B cell (primary cell): ENCODE measurements at regions not wholly inside any gene's neighbourhood (a gene's known extent, or its start where the extent isn't known, plus 50 kb on each side); places are given as distances from the start of the nearest gene placed in this dataset.

Experiments used
- ATAC-seq: fragments of 200-7000 bp; cut with Tn5 transposase; one replicate; pipeline ENCODE4 v1.10.0; 2021; ENCODE audit warnings: low read depth, mild to moderate bottlenecking, moderate number of reproducible peaks, moderate library complexity
- CTCF ChIA-PET: fragments of 350-600 bp; sonication (Branson Sonifier 250); formaldehyde crosslinking; loops from one replicate; lab custom pipeline; 2021; ENCODE audit warnings: antibody characterized with exemption, inconsistent platforms; lab: Charles Lee
- POLR2A ChIA-PET: fragments of 350-600 bp; sonication (Branson Sonifier 250); formaldehyde crosslinking; loops from one replicate; lab custom pipeline; 2021; ENCODE audit warnings: antibody characterized with exemption; lab: Charles Lee
- DNase-seq: peaks from one replicate; pipeline ENCODE4 v3.0.0; 2013
- H2AFZ ChIP-seq: 2 replicates; pipeline ENCODE4 v1.6.1; 2012; ENCODE audit warnings: mild to moderate bottlenecking, low read depth, low read length; ENCODE audit not compliant: insufficient read depth, poor library complexity, severe bottlenecking
- H3K27ac ChIP-seq, 2 donors: 1 replicate in 1 of 2; 2 replicates in 1 of 2; pipeline ENCODE4 v1.5.1; 2012 to 2013; ENCODE audit warnings: low read length in 2 of 2, mild to moderate bottlenecking in 2 of 2, moderate library complexity in 1 of 2
- H3K27me3 ChIP-seq, 4 experiments: fragments of 200-600 bp in 1 of 4; sonication (generic) in 1 of 4; replicated peaks in 1 of 4; 1 replicate in 2 of 4; 2 replicates in 2 of 4; pipeline versions ENCODE4 v1.6.1 to v1.7.0; 2013 to 2016; ENCODE audit warnings: low read length in 3 of 4, mild to moderate bottlenecking in 2 of 4, mixed read lengths in 1 of 4, moderate library complexity in 1 of 4; ENCODE audit not compliant: insufficient read depth in 4 of 4, control insufficient read depth in 3 of 4; ENCODE audit errors: control extremely low read depth in 1 of 4
- H3K36me3 ChIP-seq, 2 experiments: replicated peaks in 1 of 2; 1 replicate in 1 of 2; 2 replicates in 1 of 2; pipeline versions ENCODE4 v1.6.1 to v1.7.1; 2013; ENCODE audit warnings: low read length in 1 of 2; ENCODE audit not compliant: insufficient read depth in 2 of 2, control insufficient read depth in 1 of 2; ENCODE audit errors: control extremely low read depth in 1 of 2, extremely low read depth in 1 of 2
- H3K4me1 ChIP-seq, 2 donors: fragments of 200-600 bp in 1 of 2; sonication (generic) in 1 of 2; 1 replicate in 1 of 2; 2 replicates in 1 of 2; pipeline versions ENCODE4 v1.5.1 to v1.6.1; 2013 to 2017; ENCODE audit warnings: low read length in 2 of 2; ENCODE audit not compliant: control insufficient read depth in 2 of 2, insufficient read depth in 2 of 2
- H3K4me2 ChIP-seq: replicated peaks from 2 replicates; pipeline ENCODE3; 2012; ENCODE audit warnings: mild to moderate bottlenecking, low read depth, low read length; ENCODE audit not compliant: poor library complexity, severe bottlenecking
- H3K4me3 ChIP-seq, 5 experiments: fragments of 200-600 bp in 1 of 5; sonication (generic) in 1 of 5; 1 replicate in 3 of 5; 2 replicates in 2 of 5; pipeline versions ENCODE4 v1.5.1 to v1.7.0; 2011 to 2016; ENCODE audit warnings: low read length in 4 of 5, mild to moderate bottlenecking in 4 of 5, low read depth in 2 of 5, control low read depth in 1 of 5, moderate library complexity in 1 of 5; ENCODE audit not compliant: insufficient read depth in 1 of 5; ENCODE audit errors: control extremely low read depth in 1 of 5, extremely low read depth in 1 of 5
- H3K79me2 ChIP-seq: fragments of 200-600 bp; sonication (generic); one replicate; pipeline ENCODE4 v1.6.0; 2016; ENCODE audit warnings: low read length; ENCODE audit not compliant: control insufficient read depth, insufficient read depth
- H3K9ac ChIP-seq: fragments of 200-600 bp; sonication (generic); 2 replicates; pipeline ENCODE4 v1.6.1; 2017; ENCODE audit warnings: mild to moderate bottlenecking, low read length, moderate library complexity
- H3K9me3 ChIP-seq, 3 donors: one replicate each; pipeline versions ENCODE4 v1.6.1 to v1.7.1; 2013; ENCODE audit warnings: low read length in 2 of 3; ENCODE audit not compliant: control insufficient read depth in 2 of 3, insufficient read depth in 1 of 3; ENCODE audit errors: control extremely low read depth in 1 of 3
- H4K20me1 ChIP-seq: 2 replicates; pipeline ENCODE4 v1.6.0; 2012; ENCODE audit warnings: mild to moderate bottlenecking, low read length; ENCODE audit not compliant: insufficient read depth, control insufficient read depth, poor library complexity, severe bottlenecking
- H3K27ac Mint-ChIP-seq: one replicate; pipeline ENCODE4 v1.8.0; 2021; ENCODE audit warnings: mixed read lengths
- H3K27me3 Mint-ChIP-seq: one replicate; pipeline ENCODE4 v1.8.0; 2021; ENCODE audit warnings: mixed read lengths
- H3K4me1 Mint-ChIP-seq: one replicate; pipeline ENCODE4 v1.8.0; 2021; ENCODE audit warnings: mixed read lengths
- H3K4me3 Mint-ChIP-seq: one replicate; pipeline ENCODE4 v1.8.0; 2021; ENCODE audit warnings: mixed read lengths
- H3K9me3 Mint-ChIP-seq: one replicate; pipeline ENCODE4 v1.8.0; 2022; ENCODE audit warnings: mixed read lengths; ENCODE audit not compliant: insufficient read depth
- EZH2 ChIP-seq: IDR thresholded peaks from 2 replicates; pipeline ENCODE4 v1.6.1; 2012; ENCODE audit warnings: borderline replicate concordance, low read depth, mild to moderate bottlenecking, moderate library complexity, low read length; ENCODE audit not compliant: insufficient read depth, poor library complexity, severe bottlenecking
- WGBS: methylation state at CpG from one replicate; pipeline ENCODE4 v1.1.5; 2013; ENCODE audit warnings: missing lambda C conversion rate; ENCODE audit not compliant: insufficient coverage; 5-methylcytosine and 5-hydroxymethylcytosine counted together
- intact Hi-C: fragments of 100-400 bp; cut with micrococcal nuclease; formaldehyde crosslinking; loops from one replicate; pipeline ENCODE4 v1.10.0; 2022
- TF ChIP-seq, protein P1 (sequence below): fragments of 200-600 bp; IDR thresholded peaks from one replicate; pipeline ENCODE4 v1.8.0; 2022; ENCODE audit warnings: antibody characterized with exemption, mild to moderate bottlenecking

DNA sequence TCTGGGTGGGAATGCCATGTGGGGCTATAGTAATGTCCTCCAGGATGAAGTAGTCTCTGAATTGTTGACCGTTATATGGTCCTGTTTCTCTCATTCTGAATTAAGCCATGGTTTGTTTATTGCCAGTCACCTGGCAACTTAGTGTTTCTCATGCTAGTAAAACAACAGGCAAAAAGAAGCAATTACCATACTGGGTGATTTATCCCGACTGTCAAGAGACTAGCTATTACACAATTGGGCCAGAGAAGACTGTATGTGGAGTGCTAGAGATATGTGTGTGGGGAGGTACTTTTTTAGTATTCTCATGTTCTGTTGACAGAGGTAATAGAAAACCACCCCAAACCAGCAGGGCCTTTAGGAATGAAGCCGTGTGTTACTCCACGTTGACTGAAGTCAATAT, 258.2 kb downstream of the TDRD3 start:
- H3K27me3 ChIP-seq, result no peaks in the 10 kb centered on the region
- Mint-ChIP-seq H3K9me3 (no peaks in the 10 kb centered on the region), H3K27me3 (no peaks in the 10 kb centered on the region), H3K4me3 (no peak overlapping the region), H3K27ac (no peak overlapping the region), H3K4me1 (no peaks in the 10 kb centered on the region)
- 88% methylated on average over 1 of the region's 4 CpGs for WGBS
- H3K4me1 ChIP-seq, result no peaks in the 10 kb centered on the region
- CTCF ChIA-PET, result no interaction called here
- TF ChIP-seq, protein P1, sequence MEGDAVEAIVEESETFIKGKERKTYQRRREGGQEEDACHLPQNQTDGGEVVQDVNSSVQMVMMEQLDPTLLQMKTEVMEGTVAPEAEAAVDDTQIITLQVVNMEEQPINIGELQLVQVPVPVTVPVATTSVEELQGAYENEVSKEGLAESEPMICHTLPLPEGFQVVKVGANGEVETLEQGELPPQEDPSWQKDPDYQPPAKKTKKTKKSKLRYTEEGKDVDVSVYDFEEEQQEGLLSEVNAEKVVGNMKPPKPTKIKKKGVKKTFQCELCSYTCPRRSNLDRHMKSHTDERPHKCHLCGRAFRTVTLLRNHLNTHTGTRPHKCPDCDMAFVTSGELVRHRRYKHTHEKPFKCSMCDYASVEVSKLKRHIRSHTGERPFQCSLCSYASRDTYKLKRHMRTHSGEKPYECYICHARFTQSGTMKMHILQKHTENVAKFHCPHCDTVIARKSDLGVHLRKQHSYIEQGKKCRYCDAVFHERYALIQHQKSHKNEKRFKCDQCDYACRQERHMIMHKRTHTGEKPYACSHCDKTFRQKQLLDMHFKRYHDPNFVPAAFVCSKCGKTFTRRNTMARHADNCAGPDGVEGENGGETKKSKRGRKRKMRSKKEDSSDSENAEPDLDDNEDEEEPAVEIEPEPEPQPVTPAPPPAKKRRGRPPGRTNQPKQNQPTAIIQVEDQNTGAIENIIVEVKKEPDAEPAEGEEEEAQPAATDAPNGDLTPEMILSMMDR, result no peak
- TF ChIP-seq EZH2, result no peak
- H3K9me3 ChIP-seq, result peaks cover 0 to 1% (median 0%) of the 10 kb centered on the region in 3 donors
- H3K36me3 ChIP-seq, result no peaks in the 10 kb centered on the region
- H3K79me2 ChIP-seq, result no peaks in the 10 kb centered on the region
- POLR2A ChIA-PET, result no interaction called here
- H3K27ac ChIP-seq, result no peak overlapping the region
- no peak overlapping the region for H3K4me3 ChIP-seq
- intact Hi-C loops, result no loop called here
- H2AFZ ChIP-seq, result no peak overlapping the region
- no peak overlapping the region for H3K9ac ChIP-seq
- H3K4me2 ChIP-seq, result no peak overlapping the region
- DNase-seq (no peak), ATAC-seq (no peak)
- no peaks in the 10 kb centered on the region for H4K20me1 ChIP-seq

DNA sequence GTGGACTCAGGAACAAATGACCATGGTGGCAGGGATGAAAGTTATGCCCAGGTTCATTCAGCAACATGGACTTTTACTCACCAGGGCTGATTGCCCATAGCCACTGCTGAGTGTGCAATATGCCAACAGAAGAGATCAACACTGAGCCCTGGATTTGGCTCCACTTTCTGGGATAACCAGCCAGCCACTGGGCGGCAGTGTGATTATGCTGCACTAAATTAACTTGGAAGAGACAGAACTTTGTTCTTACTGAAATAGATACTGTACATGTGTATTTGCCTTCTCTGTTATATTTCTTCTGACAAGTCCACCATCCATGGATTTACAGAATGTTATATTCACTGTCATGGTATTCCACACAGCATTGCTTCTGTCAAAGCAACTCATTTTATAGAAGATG, 257.4 kb downstream of the TDRD3 start:
- H3K27me3 Mint-ChIP-seq, result no peaks in the 10 kb centered on the region

More for the DNA sequence above, 257.4 kb downstream of the TDRD3 start:
- Histone ChIP-seq H3K4me3 (no peak overlapping the region), H3K4me2 (no peak overlapping the region), H3K9ac (no peak overlapping the region), H3K4me1 (no peaks in the 10 kb centered on the region), H3K27ac (no peak overlapping the region), H3K9me3 (peaks cover 0 to 1% (median 0%) of the 10 kb centered on the region in 3 donors), H3K36me3 (no peaks in the 10 kb centered on the region), H2AFZ (no peak overlapping the region), H3K79me2 (no peaks in the 10 kb centered on the region), H4K20me1 (no peaks in the 10 kb centered on the region), H3K27me3 (no peaks in the 10 kb centered on the region)
- no peak for DNase-seq
- intact Hi-C loops, result no loop called here
- POLR2A ChIA-PET, result no interaction called here
- TF ChIP-seq, protein P1, result no peak
- no peak for TF ChIP-seq EZH2
- no CpG with 5 or more reads among the region's 1 CpG for WGBS
- H3K4me3 Mint-ChIP-seq, result no peak overlapping the region
- no peak overlapping the region for H3K27ac Mint-ChIP-seq
- ATAC-seq, result no peak
- no peaks in the 10 kb centered on the region for H3K4me1 Mint-ChIP-seq
- CTCF ChIA-PET, result no interaction called here
- H3K9me3 Mint-ChIP-seq, result no peaks in the 10 kb centered on the region
